ENCODE measurements at regions not wholly inside any gene's neighbourhood (a gene's known extent, or its start where the extent isn't known, plus 50 kb on each side); places are given as distances from the start of the nearest gene placed in this dataset.
A peak's percentile ranks its signal among the peaks of the same experiment; 100 is the strongest.

DNA sequence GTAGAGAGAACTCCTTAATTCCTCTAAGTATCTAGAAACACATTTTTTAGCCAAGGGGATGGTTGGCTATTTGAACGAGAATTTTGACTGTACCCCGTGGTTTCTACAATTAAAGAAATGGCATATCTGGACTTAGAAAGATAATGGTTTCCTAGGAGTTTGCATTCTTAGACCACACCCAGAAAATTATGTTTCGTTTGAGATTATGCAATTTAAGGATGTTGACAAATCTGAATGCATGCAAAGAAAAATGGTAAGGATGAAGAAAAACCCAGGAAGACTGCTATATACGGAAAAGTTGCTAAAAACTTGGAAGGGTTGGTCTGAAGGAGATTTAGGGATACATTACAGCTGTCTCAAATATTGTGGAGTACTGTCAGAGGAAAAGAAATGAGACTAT, 538.5 kb upstream of the WWC1 start:
- TF ChIP-seq, protein P1, sequence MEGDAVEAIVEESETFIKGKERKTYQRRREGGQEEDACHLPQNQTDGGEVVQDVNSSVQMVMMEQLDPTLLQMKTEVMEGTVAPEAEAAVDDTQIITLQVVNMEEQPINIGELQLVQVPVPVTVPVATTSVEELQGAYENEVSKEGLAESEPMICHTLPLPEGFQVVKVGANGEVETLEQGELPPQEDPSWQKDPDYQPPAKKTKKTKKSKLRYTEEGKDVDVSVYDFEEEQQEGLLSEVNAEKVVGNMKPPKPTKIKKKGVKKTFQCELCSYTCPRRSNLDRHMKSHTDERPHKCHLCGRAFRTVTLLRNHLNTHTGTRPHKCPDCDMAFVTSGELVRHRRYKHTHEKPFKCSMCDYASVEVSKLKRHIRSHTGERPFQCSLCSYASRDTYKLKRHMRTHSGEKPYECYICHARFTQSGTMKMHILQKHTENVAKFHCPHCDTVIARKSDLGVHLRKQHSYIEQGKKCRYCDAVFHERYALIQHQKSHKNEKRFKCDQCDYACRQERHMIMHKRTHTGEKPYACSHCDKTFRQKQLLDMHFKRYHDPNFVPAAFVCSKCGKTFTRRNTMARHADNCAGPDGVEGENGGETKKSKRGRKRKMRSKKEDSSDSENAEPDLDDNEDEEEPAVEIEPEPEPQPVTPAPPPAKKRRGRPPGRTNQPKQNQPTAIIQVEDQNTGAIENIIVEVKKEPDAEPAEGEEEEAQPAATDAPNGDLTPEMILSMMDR (IDR thresholded peaks at IDR 0.05; ENCODE audit: low read depth, low read length, missing control alignments), result no peak
- no peak for DNase-seq (ENCODE audit: low read depth)
- in situ Hi-C loops (cut with HindIII; ENCODE audit: low sequenced_read_pairs), result no loop called here
- H3K4me3 ChIP-seq (ENCODE audit: low read depth, low read length), result no peak overlapping the region

DNA sequence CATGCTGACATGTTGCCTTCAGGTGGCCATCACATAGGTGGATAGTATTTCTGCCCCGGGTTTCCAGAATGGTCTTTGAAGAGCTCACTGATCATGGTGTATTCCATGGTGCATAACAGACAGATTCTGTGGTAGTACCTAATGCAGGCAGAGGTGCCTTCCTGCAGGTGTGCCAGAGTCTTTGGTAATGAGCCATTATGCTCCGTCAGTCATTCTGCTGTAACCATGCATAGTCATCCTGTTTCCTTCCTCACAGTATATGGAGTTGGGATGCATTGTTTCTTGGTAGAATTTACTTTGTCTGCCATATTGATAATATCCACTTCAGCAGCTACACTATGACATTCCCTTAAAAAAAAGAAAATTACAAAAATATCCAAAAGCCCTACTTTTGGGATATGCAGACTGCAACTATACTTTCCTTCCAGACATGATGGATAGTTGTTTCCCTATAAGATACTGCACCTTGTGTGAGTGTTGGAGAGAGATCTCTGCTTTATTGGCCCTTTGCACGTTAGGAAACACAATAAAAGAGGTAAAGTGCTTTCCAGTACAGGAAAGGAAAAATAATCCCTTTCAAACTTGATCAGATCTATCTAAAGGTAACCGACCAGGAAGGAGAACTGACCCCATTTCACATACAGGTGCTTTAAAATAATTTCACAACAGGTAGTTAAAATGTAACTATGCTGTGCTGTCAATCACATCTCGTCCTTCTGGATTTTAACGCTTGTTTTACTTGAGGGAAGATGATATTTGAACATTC, 537.5 kb upstream of the WWC1 start:
- TF ChIP-seq, protein P1 (IDR thresholded peaks at IDR 0.05; ENCODE audit: low read depth, low read length, missing control alignments), result no peak
- in situ Hi-C loops (cut with HindIII; ENCODE audit: low sequenced_read_pairs), result no loop called here
- H3K4me3 ChIP-seq (ENCODE audit: low read depth, low read length), result no peak overlapping the region
- no peak for DNase-seq (ENCODE audit: low read depth)

DNA sequence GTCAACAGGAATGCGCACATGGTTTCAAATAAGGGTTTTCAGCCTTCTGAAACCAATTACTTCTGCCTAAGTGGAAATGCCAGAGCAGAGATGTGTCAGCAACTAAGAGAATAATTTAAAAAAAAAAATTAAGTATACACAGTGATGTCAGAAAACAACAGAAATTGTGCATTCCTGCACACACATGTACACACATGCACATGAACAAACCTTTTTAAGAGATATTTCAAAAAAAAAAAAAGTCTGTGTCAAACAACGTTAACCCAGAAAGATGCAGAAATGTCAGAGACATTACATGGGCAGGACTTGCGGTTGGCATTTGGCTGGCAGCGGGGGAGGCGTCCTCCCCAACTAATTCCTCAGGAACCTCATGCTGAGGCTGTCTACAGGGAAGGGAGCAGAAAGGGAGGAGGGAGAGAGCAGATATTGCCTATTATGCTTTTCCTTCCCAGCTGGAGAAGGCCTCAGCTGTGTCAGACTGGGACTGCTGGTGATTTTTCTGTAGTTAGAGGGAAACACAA, 536.9 kb upstream of the WWC1 start:
- H3K4me3 ChIP-seq (ENCODE audit: low read depth, low read length), result peak overlapping the region; percentile 38
- DNase-seq (ENCODE audit: low read depth), result peak; percentile 68
- TF ChIP-seq, protein P1 (IDR thresholded peaks at IDR 0.05; ENCODE audit: low read depth, low read length, missing control alignments), result no peak
- in situ Hi-C loops (cut with HindIII; ENCODE audit: low sequenced_read_pairs), result no loop called here

DNA sequence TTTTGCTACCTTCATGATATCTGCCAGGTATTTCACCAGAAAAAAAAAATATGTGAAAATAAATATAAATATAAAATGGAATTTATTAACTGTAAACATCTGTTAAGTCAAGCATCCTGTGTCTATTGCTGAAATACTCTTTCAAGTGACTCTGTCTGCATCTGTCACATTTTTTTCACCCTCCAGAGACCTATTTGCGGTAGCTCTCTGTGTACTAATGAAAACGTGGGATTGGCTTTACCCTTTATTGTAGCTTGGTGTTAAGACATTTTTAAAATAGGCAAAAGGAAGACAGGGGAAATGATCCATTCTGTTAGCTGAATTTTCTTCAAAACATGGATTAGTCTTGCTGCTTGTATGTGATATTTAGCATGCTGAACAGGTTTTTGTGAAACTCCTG, 536.0 kb upstream of the WWC1 start:
- in situ Hi-C loops (cut with HindIII; ENCODE audit: low sequenced_read_pairs), result no loop called here
- H3K4me3 ChIP-seq (ENCODE audit: low read depth, low read length), result peak overlapping the region; percentile 38
- no peak for DNase-seq (ENCODE audit: low read depth)
- TF ChIP-seq, protein P1 (IDR thresholded peaks at IDR 0.05; ENCODE audit: low read depth, low read length, missing control alignments), result no peak

DNA sequence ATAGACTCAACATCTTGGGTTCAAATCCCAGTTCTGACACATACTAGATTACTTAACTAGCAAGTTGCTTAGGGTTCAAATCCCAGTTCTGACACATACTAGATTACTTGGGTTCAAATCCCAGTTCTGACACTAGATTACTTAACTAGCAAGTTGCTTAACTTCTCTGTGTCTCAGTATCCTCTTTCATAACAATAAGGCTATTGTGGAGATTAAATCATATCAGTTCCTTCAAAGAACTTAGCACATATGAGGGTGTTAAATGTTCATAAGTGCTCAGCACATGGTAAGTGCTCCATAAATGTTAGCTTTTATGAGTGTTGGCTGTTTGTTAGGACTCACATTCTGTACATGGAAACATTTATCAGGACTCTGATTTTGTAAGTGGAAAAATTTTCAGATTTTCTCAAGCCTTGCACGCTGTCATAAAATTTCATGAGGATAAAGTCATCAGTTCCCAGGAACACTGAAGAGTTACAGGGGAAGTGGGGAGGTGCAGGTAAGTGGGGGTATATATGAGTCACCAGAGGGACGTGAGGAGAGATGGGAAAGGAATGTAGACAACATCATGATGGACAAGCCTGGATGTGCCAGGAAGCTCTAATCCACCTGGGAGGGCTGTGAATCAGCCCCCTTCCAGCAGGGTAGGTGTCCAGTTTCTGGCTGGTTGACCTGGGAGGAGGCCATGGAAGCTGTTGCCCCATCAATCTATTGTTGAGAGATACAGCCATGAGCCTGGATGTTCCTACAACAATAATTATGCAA, 532.2 kb upstream of the WWC1 start:
- H3K4me3 ChIP-seq (ENCODE audit: low read depth, low read length), result no peak overlapping the region
- TF ChIP-seq, protein P1 (IDR thresholded peaks at IDR 0.05; ENCODE audit: low read depth, low read length, missing control alignments), result no peak

DNA sequence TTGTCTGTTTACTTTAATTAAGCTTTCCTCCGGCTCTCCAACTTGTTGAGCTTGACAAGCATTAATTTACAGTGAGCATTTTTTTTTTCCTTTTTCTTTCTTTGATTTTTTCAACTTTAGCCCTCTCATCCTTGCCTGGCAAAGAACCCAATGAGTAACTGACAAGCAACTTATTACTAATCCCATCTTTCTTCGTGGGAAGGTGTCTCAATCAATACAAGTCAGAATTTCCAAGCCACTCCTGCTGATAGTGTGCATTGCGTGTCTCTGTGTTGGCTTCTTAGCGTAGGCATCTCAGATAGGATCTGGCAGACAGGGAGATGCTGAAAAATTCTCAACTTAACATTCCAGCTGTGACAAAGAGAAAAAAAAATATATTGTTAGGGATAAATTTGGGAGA, 527.7 kb upstream of the WWC1 start:
- TF ChIP-seq, protein P1 (IDR thresholded peaks at IDR 0.05; ENCODE audit: low read depth, low read length, missing control alignments), result no peak
- no peak for DNase-seq (ENCODE audit: low read depth)
- in situ Hi-C loops (cut with HindIII; ENCODE audit: low sequenced_read_pairs), result loop anchor here (5.0 kb wide), 2 partner anchors 49 to 56 kb away; no protein-coding TSS in a partner anchor
- no peak overlapping the region for H3K4me3 ChIP-seq (ENCODE audit: low read depth, low read length)

More for the DNA sequence above, 532.2 kb upstream of the WWC1 start:
- in situ Hi-C loops (cut with HindIII; ENCODE audit: low sequenced_read_pairs), result no loop called here
- no peak for DNase-seq (ENCODE audit: low read depth)

Measured in astrocyte of the cerebellum (primary cell).